ENCODE measurements at regions not wholly inside any gene's neighbourhood (a gene's known extent, or its start where the extent isn't known, plus 50 kb on each side); places are given as distances from the start of the nearest gene placed in this dataset.

DNA sequence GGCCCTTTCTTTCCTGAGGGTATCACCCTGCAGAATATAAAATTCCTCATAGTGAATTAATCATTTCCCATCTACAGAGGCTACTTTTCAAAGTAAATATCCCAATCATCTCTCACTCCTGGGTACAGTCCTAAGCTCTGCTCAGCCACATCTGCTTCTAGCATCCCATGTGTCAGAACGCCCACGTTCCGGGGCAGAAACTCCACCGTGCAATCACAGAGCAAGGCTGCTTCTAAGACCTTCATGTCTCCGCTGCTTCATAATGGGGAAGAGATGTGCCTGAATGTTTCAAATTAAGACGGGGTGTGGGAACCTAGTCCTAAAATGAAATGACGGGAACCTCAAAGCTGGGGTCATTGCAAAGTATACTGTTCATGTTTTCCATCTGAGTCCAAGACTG lies 208.8 kb upstream of the GMDS start:
- ATAC-seq: no peak

DNA sequence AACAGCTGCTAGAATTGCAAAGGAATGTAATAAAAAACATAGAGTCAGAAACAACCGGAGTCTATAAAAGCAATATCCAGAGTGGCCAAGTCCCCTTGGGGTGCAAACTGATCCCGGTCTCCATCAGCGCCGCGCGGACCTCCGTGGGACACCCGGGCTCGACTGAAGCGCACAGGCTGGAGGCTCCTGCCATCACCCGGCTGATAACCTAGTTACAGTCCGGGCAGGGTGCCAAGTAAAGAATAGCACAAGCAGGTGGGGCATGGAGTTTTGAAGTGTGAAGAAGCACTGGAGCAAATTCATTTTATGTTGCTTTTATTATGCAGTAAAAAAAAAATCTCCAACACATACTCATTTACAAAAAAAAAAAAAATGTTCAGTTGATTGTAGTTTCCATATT lies 205.1 kb upstream of the GMDS start:
- no peak for ATAC-seq

DNA sequence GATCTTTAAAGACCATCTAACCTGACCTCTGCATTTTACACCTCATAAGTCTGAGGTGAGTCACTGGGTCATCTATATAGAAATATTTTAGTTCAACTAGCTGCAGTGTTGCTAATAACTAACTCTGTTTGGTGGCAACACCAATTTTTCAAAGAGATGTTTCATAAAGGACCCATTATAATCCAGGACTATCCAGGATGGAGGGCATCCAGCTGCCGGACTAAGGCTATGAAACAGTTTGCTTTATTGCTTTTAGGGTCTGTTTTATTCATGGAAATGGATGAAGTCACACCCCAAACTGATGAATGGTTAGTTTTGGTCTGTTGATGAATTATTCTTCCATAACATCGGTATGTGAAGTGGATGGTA lies 204.2 kb upstream of the GMDS start:
- ATAC-seq: no peak

DNA sequence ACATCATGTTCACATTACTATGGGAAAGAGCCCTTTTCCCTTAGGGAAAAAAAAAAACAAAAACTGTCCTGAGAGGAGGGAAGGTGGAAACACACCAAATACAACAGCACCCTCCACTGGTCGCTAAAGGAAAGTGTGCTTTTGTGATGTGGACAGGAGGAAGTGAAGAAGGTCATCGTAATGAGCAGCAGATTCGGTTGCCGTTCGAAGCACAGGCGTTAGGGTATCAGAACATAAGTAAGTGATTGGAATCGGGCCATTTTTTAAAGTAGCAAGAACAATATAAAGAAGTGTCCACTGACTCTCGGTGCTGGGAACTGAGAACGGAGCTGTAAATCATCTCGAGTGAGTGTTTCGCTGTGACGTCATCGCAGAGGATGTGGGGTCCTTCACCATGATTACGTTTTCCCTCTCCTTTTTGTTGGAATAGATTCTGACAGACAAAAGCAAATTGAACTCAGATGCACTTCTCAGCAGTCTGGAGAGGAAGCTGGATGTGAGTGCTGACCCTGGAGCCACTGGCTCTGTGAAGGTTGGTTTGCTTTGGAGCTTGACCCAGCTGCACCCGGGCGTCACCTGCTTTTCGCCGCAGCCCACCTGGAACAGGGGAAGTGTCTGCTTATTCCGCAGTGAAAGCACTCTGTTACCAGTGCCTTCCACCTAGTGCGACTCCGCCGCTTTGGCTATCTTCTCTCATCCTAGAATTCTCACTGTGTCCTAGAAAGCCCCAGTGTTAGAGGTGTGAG lies 203.6 kb upstream of the GMDS start:
- ATAC-seq: no peak

DNA sequence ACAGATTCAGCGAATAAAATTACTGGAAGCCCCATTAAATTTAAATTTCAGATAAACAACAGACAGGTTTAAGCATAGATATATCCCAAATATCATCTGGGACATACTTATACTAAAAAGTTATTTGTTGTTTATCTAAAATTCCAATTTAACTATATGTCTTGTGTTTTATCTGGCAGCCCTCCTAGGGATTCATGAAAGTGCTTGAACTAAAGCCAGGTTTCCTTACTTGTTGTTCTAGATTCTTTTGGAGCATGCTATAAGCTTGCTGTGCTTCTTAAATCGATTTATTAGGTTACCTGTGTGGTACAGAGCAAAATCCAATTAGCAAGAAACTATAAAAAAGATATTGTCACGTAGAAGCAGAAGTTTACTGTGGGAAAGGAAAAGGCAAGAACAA lies 202.5 kb upstream of the GMDS start:
- ATAC-seq: no peak

DNA sequence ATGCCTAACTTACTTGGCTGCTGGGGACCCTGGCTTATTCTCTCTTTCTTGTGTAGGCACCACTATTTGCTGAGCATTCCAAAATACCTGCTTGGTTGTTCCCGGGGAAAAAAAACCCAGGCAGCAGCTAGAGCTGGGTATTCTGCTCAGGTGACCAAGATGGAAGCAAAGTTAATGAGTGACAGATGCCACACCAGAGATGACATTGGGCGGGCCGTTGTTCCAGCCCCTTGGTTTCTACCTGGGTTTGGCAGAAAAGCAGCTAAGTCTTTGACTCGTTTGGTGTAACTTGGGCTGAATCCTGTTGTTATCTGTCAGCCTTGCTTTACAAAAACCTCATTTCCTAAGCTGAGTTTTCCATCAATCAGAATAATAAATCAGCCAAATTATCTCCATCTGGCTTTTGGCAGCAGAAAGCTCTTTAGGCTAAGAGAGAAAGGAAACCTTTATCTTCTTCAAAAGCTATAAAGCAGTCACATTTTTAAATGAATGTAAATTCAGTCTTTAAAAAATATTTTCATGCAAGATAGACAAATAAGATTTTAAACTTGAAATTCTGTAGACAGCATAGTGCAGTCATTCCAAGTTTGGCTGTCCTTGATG lies 202.0 kb upstream of the GMDS start:
- no peak for ATAC-seq

DNA sequence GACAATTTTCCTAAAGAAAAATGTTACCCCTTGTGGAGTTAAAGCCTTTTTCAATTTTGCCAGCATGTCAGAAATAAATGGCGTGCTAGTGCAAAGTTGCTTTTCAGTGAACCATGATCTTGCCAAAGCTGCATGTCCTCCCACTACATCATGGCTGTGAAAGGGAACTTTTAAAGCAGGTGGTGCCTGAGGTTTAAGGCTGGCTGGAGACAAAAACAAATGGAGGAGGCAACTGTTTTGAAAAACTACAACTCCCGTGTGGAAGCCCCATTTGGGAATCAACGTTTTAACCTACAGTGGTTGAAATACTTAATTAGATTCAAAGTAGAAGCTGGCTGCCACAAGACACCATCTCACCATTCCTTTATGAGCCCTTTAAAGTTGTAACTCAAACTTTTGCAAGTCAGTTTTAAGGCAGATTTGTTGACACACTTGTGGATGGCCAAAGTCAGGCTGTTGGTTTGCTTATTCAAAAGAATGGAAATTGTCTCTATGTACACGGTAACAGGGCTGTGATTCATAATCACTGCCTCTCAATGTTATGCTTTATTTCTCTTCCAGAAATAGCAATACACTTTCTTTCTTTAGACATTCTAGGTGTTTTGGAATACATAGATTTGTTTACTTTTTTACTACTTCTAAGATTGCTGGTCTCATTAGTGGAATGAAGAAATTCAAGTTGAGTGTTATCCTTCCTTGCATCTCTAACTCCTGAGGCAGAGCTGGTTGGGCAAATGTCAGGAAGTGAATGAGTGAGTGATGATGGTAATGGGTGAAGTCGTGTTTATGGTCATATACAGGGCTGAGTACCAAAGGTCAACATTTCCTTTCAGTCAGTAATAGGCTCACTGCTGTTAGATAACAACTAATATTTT lies 196.4 kb upstream of the GMDS start:
- ATAC-seq: no peak

DNA sequence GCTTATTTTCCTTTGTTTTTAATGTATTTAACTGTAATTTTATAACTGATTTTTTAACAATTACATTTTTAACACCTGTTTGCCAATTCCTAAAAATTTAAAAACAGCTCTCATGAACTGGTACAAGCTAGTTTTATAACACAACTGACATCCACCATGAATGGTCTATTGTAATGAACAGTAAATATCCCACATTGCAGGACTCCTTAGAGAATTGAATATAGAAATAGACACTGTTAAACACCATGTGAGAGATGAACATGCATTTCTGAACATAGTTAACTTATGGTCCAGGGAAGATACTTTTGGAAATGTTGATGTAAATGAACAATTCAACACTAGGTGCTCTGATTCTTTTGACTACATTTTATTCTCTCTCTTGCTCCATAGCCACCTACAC lies 195.1 kb upstream of the GMDS start:
- no peak for ATAC-seq

DNA sequence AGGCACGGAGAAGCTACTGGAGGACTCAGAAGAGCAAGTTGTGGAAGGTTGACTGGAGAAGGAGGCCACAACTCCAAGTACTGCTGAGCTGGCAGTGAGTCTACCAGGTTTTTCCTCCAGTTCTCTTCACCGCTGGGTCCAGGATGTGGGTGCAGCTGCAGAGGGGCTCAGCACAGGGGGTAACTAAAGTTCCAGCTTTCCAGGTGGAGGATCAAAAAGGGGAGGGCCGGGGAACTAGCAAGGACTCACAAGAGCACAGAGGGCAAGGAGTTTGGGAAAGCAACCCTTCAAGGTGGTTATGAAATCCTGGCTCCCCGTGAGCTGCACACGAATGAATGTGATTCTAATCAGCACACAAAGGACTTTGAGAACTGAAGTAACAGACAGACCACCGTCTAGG lies 194.2 kb upstream of the GMDS start:
- ATAC-seq: no peak

DNA sequence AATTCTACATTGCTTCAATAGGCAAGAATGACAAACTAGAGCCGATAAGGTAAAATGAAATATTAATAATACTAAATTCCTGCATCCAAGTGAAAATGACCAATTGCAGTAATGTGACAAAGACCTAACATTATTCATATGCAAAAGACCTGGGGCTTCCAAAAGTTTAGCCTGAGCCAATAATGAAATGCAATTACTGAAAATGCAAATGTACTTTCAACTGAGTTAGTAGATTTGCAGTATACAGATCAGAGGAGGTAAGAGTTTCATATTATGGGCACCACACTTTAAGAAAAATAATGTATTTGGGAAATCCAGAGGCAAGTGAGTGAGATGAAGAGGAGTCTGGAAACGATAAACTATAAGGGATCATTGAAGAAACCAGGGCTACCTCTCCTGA lies 193.7 kb upstream of the GMDS start:
- ATAC-seq: no peak

DNA sequence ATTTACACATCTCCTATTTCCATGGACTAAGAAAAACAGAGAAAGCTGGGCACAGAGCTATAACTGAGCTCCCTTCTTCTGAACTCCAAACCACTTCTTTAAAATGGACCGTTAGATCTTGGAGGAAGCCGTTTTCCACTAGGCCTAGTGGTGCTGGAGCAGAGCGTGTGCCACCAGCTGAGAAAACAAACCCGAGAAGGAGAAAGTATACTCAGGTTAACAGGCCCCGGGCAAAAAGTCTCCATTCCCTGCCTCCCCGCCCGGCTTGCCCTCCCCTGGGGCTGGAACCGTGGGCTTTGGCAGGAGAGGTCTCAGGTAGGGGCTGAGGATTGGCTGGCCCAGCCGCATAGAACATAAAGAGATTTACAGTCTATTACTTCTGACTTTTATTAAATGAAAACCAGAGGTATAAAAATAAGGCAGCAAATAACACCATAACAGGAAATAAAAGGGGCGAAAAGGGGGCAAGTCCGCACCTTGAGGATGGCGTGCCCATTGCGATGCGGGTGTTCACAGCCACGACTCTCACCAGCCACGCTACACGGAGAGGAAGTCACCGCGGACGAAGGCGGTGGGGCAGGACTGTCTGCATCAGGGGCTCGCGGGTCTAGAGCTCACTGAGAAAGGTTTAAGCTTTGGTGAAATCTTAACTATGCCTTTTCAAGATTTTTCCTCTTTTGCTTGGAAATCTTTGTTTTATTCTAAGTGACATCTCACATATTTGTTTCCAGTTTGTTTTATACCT lies 191.2 kb upstream of the GMDS start:
- no peak for ATAC-seq

DNA sequence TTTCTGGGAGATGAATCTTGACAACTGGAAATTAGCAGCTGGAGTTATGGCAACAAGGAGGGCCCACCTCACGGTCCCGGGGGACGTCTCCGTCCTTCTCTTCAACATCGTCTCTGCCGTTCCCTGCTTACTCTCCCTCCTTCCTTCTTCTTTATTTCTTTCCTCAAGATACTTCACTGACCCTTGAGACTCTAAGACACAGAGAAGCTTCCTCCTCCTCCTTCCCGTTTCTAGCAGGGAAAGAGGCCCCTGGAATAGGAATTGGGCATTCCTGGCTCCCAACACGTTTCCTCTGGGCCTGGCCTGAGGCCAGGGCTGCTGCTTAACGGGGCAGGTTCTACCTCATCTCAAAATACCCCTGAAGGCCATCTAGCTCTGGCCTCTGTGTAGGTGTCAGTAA lies 189.9 kb upstream of the GMDS start:
- no peak for ATAC-seq

DNA sequence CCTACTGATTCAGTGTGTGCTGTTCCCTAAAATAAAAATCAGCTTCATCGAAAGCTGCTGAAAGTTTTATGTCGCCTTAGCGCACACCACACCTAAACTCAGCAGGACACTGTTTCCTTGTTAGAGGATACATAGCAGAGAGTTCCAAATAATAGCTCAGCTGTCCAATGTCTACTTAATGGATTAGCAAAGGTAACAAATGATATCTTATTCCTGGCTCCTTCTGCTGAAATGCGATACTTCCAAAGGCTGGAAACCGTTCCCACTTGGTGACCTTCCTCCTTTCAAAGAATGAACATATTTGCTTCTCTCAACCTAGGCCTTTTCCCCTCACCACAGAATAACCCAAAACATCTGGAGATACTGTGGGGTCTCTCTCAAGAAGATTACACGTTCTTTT lies 189.5 kb upstream of the GMDS start:
- no peak for ATAC-seq

DNA sequence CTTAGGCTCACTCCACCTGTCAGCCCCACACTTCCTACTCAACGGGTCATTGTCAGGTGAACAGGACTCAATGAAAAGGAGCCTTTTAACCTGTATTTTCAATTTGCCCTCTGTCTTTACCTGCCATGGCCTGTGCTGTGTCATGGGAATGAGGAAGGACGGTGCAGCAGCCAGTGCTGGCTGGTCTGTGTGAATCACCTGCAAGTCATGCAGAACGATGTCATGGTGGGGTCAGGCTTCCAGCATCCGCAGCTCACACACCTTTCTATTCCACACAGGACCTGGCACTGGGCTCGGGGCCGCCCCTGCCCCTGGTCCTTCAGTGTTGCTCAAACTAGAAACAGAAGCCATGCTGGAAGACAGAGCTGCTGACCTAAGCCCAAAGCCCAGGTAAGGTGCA lies 188.7 kb upstream of the GMDS start:
- no peak for ATAC-seq

DNA sequence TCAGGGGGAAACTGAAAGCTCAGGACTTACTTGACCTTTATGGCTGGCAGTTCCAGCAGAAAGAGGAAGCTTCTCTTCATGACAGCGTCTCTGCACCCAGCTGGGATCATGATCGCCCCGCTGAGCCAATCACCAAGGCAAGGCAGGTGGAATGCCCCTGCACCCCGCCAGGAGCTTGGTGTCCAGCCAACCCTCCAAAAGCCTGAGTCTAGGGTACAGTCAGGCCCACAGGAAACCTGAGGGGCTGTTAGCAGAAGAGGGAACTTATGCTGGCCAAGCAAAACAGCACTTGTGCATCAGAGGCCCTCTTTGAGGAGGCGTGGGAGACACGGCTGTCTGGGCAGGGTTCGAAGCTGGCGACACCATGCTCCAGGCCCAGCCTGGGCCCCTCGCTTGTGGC lies 188.3 kb upstream of the GMDS start:
- no peak for ATAC-seq

DNA sequence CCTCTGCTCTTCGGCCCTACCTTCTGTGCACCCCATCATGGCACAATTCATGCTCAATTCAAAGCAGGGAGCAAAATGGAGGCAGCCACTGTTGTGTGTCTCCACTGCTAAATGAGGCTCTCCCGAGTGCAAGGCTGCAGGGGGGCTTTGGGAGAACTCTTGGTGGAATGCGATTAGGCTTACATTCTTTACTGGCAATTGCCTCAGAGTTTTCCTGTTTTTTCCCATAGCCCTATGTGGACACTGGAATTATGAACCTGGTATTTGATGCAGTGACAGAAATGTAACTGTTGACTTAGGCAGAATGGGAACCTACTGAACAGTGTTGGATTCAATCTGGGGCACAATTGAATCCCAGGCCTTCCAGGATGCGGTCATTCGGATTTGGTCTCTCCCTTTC lies 187.9 kb upstream of the GMDS start:
- ATAC-seq: no peak

DNA sequence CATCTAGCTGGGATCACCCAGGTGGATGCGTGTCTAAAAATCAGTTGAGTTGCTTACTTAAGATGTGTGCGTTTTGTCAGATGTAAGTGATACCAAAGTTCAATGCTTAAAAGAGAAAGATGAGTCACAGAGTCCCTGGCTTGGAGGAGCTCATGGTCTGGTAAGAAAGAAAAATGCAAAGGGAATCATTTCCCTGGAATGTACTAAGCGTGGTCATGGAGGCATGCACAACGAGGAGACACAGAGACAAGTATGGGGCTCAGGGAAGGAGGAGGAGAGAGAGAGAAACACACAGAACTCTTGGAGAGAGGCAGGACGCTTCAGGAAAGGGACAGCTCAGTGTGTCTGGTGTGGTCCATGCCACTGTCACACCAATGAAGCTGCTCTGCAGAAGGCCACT lies 186.9 kb upstream of the GMDS start:
- ATAC-seq: no peak

DNA sequence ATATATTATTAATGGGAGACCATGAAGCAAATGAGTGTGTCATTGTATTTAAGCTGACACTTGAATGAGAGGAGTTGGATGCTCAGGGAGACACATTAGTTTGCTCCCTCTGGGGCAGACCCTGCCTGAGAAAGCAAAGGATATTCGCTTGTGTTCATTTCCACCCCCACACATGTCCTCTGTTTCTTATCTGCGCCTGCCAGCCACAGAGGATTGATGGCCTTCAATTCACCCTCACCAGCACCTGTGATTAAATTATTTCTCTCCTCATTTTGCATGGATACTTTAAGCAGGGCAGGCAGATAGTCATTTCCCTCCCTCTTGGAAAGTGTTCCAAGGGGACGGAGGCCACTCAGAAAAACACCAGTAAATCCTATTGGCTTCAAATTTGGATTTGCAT lies 185.2 kb upstream of the GMDS start:
- ATAC-seq: no peak

DNA sequence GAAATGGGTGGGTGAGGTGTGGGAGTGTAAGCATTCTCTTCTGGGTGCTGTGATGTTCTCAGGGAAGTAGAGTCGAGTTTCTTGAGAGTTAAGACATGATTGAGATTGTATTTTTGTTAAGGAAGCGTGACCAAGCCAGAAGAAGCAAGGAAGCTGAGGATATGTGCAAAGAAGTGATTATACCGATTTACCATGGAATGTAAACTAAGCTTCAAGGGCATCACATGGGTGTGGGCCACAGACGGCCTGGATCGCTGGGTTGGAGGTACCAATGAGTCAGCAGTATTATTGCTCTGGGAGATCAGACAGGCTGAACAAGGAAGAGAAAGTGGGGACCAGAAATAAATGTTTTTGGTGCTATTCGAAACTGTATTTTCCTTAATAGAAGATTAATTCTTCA lies 184.1 kb upstream of the GMDS start:
- ATAC-seq: no peak

DNA sequence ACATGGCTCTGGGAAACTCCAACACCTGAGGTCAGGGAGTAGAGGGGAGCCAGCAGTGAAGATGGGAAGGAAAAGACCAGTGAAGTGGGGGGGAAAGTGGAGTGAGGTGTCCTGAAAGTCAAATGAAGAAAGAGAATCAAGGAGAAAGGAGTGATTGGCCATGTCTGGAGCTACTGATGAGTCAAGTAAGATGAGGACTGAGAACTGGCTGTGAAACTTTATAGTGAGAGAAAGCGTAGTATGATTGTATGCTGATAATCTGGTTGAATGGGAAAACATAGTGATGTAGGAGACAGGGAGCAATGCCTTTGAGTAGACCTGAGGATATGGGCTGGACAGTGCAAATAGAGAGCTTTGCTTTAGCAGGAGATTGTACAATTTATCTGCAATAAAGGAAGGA lies 183.6 kb upstream of the GMDS start:
- ATAC-seq: no peak

DNA sequence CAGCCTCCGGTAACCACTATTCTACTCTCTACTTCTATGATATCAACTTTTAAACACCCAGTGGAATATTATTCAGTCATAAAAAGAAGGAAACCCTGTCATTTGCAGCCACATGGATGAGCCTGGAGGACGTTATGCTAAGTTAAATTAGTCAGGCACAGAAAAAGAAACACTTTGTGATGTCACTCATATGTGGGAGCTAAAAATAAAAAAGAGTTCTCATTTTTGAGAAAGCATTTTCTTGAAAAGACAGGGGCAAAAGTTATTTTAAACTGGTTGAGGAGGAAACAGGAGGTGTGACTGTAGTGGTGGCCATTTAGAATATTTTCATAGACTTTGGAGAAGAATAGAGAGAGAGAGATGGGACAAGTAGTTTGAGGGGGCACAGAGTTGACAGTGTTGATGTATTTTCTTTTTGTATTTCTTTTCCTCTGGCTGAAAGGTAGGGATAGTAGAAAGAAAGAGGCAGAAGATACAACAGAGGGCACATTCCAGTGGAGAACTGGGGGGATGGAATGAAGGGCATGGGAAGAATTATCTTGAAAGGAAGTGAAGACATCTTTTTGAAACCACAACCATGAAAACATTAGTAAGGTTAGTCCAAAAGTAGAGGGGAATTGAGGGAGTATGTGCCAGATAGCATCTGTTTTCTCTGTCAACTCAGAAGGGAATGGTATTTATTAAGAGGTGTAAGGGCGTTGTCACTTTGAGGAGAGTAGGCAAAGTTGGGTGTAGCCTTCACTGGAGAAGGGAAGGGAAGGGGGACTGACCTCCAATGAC lies 181.3 kb upstream of the GMDS start:
- no peak for ATAC-seq

DNA sequence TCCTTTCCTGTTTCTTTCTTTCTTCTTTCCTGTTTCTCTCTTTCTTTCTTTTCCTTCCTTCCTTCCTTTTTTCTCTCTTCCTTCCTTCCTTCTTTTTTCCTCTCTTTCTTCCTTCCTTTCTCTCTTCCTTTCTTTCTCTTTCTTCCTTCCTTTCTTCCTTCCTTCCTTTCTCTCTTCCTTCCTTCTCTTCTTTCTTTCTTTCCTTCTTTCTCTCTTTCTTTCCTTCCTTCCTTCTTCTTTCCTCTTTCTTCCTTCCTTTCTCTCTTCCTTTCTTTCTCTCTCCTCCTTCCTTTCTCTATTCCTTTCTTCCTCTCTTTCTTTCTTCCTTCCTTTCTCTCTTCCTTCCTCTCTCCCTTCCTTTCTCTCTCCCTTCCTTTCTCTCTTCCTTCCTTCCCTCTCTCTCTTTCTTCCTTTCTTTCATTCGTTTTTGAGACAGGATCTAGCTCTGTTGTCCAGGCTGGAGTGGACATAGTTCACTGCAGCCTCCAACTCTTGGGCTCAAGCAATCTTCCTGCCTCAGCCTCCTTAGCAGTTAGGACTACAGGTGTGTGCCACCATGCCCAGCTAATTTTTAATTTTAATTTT lies 170.8 kb upstream of the GMDS start:
- no peak for ATAC-seq

Measured in activated CD4-positive, CD25-positive, alpha-beta regulatory T cell treated with anti-CD3 and anti-CD28 coated beads, Interleukin-2, amount 50 U/mL, for 24 hours (primary cell).